ENCODE measurements at regions not wholly inside any gene's neighbourhood (a gene's known extent, or its start where the extent isn't known, plus 50 kb on each side); places are given as distances from the start of the nearest gene placed in this dataset.

GRCh38 chr2:207405150-207405549 is 124.6 kb upstream of the CREB1 start:
- Histone ChIP-seq H3K27ac (no peak overlapping the region), H3K36me3 (no peaks in the 10 kb centered on the region), H3K4me1 (ENCODE audit: control insufficient read depth in 1 of 2, low read depth in 2 of 2) (no peaks in the 10 kb centered on the region), H3K9me3 (no peaks in the 10 kb centered on the region), H3K27me3 (replicated peaks; ENCODE audit: insufficient read depth) (no peaks in the 10 kb centered on the region), H3K4me3 (no peak overlapping the region)
- TF ChIP-seq CTCF (IDR thresholded peaks at IDR 0.05), result no peak
- ATAC-seq (ENCODE audit: insufficient number of reproducible peaks, low FRiP score, low read depth), result no peak
- no peak for DNase-seq (ENCODE audit: low spot score)

GRCh38 chr2:207408086-207408794 is 121.5 kb upstream of the CREB1 start:
- Histone ChIP-seq H3K27me3 (replicated peaks; ENCODE audit: insufficient read depth) (no peaks in the 10 kb centered on the region), H3K4me1 (ENCODE audit: control insufficient read depth in 1 of 2, low read depth in 2 of 2) (no peaks in the 10 kb centered on the region), H3K27ac (no peak overlapping the region), H3K36me3 (no peaks in the 10 kb centered on the region), H3K4me3 (no peak overlapping the region), H3K9me3 (no peaks in the 10 kb centered on the region)
- ATAC-seq (ENCODE audit: insufficient number of reproducible peaks, low FRiP score, low read depth) (no peak), DNase-seq (ENCODE audit: low spot score) (no peak)
- TF ChIP-seq CTCF (IDR thresholded peaks at IDR 0.05), result no peak

GRCh38 chr2:207409517-207409916 is 120.2 kb upstream of the CREB1 start:
- no peak for TF ChIP-seq CTCF (IDR thresholded peaks at IDR 0.05)
- ATAC-seq (ENCODE audit: insufficient number of reproducible peaks, low FRiP score, low read depth), result no peak
- H3K27ac ChIP-seq, result no peak overlapping the region

GRCh38 chr2:207412787-207413310 is 116.9 kb upstream of the CREB1 start:
- DNase-seq (ENCODE audit: low spot score) (no peak), ATAC-seq (ENCODE audit: insufficient number of reproducible peaks, low FRiP score, low read depth) (no peak)
- Histone ChIP-seq H3K4me1 (ENCODE audit: control insufficient read depth in 1 of 2, low read depth in 2 of 2) (peaks cover 0 to 3% of the 10 kb centered on the region in 2 donors), H3K36me3 (no peaks in the 10 kb centered on the region), H3K27me3 (replicated peaks; ENCODE audit: insufficient read depth) (no peaks in the 10 kb centered on the region), H3K27ac (no peak overlapping the region), H3K9me3 (no peaks in the 10 kb centered on the region), H3K4me3 (no peak overlapping the region)
- no peak for TF ChIP-seq CTCF (IDR thresholded peaks at IDR 0.05)

More at GRCh38 chr2:207409517-207409916, 120.2 kb upstream of the CREB1 start:
- no peak overlapping the region for H3K4me3 ChIP-seq
- no peaks in the 10 kb centered on the region for H3K4me1 ChIP-seq (ENCODE audit: control insufficient read depth in 1 of 2, low read depth in 2 of 2)
- H3K27me3 ChIP-seq (replicated peaks; ENCODE audit: insufficient read depth), result no peaks in the 10 kb centered on the region
- H3K36me3 ChIP-seq, result no peaks in the 10 kb centered on the region
- no peaks in the 10 kb centered on the region for H3K9me3 ChIP-seq
- no peak for DNase-seq (ENCODE audit: low spot score)

GRCh38 chr2:207413376-207413907 is 116.3 kb upstream of the CREB1 start:
- no peak overlapping the region for H3K27ac ChIP-seq
- no peak for TF ChIP-seq CTCF (IDR thresholded peaks at IDR 0.05)
- no peaks in the 10 kb centered on the region for H3K27me3 ChIP-seq (replicated peaks; ENCODE audit: insufficient read depth)
- H3K4me3 ChIP-seq, result no peak overlapping the region
- H3K9me3 ChIP-seq, result no peaks in the 10 kb centered on the region
- peaks cover 0 to 3% of the 10 kb centered on the region in 2 donors for H3K4me1 ChIP-seq (ENCODE audit: control insufficient read depth in 1 of 2, low read depth in 2 of 2)
- no peak for DNase-seq (ENCODE audit: low spot score)
- H3K36me3 ChIP-seq, result no peaks in the 10 kb centered on the region
- no peak for ATAC-seq (ENCODE audit: insufficient number of reproducible peaks, low FRiP score, low read depth)

Measured in thoracic aorta (tissue), 2 donors.